ENCODE measurements at regions not wholly inside any gene's neighbourhood (a gene's known extent, or its start where the extent isn't known, plus 50 kb on each side); places are given as distances from the start of the nearest gene placed in this dataset.

- FAIRE-seq (no peak), DNase-seq (ENCODE audit: low read depth, low spot score) (no peak), ATAC-seq (no peak)
- POLR2A ChIA-PET = interaction anchor here (0.6 kb wide), 1 partner anchor 724 kb away, joined by 3 read pairs; no protein-coding TSS in a partner anchor
- Histone ChIP-seq H3K4me2 (ENCODE audit: control insufficient read depth, insufficient read depth) (no peak overlapping the region), H3K79me2 (ENCODE audit: control insufficient read depth, insufficient read depth, low read length) (no peaks in the 10 kb centered on the region), H3K27me3 (replicated peaks in 1 of 2; ENCODE audit: control insufficient read depth in 2 of 2, insufficient read depth in 2 of 2, low read length in 1 of 2) (no peaks in the 10 kb centered on the region), H3K9ac (ENCODE audit: control insufficient read depth, insufficient read depth, low read length) (no peak overlapping the region), H3K4me1 (ENCODE audit: control insufficient read depth, insufficient read depth, low read length) (no peaks in the 10 kb centered on the region), H3K36me3 (ENCODE audit: control insufficient read depth in 2 of 2, insufficient read depth in 2 of 2, low read length in 1 of 2) (no peaks in the 10 kb centered on the region), H3K4me3 (no peak overlapping the region), H3K27ac (ENCODE audit: control insufficient read depth, insufficient read depth) (no peak overlapping the region), H4K20me1 (ENCODE audit: control insufficient read depth, insufficient read depth) (no peaks in the 10 kb centered on the region), H3K9me3 (replicated peaks; ENCODE audit: control insufficient read depth, insufficient read depth, low read length) (no peaks in the 10 kb centered on the region), H2AFZ (ENCODE audit: control insufficient read depth, low read depth, low read length) (no peak overlapping the region)
- RAD21 ChIA-PET (ENCODE audit: unreplicated experiment) = no interaction called here
- CTCF ChIA-PET = no interaction called here
- no TSS peak for BruUV-seq (replicated peaks)
- intact Hi-C loops (cut with micrococcal nuclease; ENCODE audit: unreplicated experiment) (no loop called here), in situ Hi-C loops (cut with MboI) (no loop called here)
- 36% methylated on average over 12 of the region's 12 CpGs for WGBS (ENCODE audit: insufficient coverage, insufficient replicate concordance, low lambda C conversion rate, missing lambda C conversion rate)
- SMC1A ChIA-PET (ENCODE audit: uncharacterized antibody, unreplicated experiment) = no interaction called here
- TF ChIP-seq RELB (IDR thresholded peaks at IDR 0.05; ENCODE audit: low read depth) = no peak
- no peak for TF ChIP-seq EP300 (IDR thresholded peaks at IDR 0.05; ENCODE audit: borderline replicate concordance in 1 of 2, control insufficient read depth in 1 of 2, low read depth in 2 of 2, low read length in 2 of 2)
- TF ChIP-seq CBX3 (IDR thresholded peaks at IDR 0.05; ENCODE audit: borderline replicate concordance, low read depth) = no peak
- no peak for TF ChIP-seq FOXK2 (IDR thresholded peaks at IDR 0.05)
- no peak for TF ChIP-seq TCF7 (IDR thresholded peaks at IDR 0.05; ENCODE audit: borderline replicate concordance)
- no peak for TF ChIP-seq POLR2A (IDR thresholded peaks at IDR 0.05; ENCODE audit: low read depth, low read length)
- no peak for TF ChIP-seq ZBED1 (IDR thresholded peaks at IDR 0.05; ENCODE audit: borderline replicate concordance)
Observed at GRCh38 chr15:100775581-100776185, 103.9 kb upstream of the ALDH1A3 start.

- Histone ChIP-seq H3K79me2 (ENCODE audit: control insufficient read depth, insufficient read depth, low read length) (no peaks in the 10 kb centered on the region), H4K20me1 (ENCODE audit: control insufficient read depth, insufficient read depth) (no peaks in the 10 kb centered on the region), H3K27ac (ENCODE audit: control insufficient read depth, insufficient read depth) (no peak overlapping the region), H3K27me3 (replicated peaks in 1 of 2; ENCODE audit: control insufficient read depth in 2 of 2, insufficient read depth in 2 of 2, low read length in 1 of 2) (no peaks in the 10 kb centered on the region; a peak in 1 of 4 replicates), H3K4me2 (ENCODE audit: control insufficient read depth, insufficient read depth) (no peak overlapping the region), H3K9ac (ENCODE audit: control insufficient read depth, insufficient read depth, low read length) (no peak overlapping the region), H3K9me3 (replicated peaks; ENCODE audit: control insufficient read depth, insufficient read depth, low read length) (no peaks in the 10 kb centered on the region), H2AFZ (ENCODE audit: control insufficient read depth, low read depth, low read length) (no peak overlapping the region), H3K4me1 (ENCODE audit: control insufficient read depth, insufficient read depth, low read length) (no peaks in the 10 kb centered on the region), H3K36me3 (ENCODE audit: control insufficient read depth in 2 of 2, insufficient read depth in 2 of 2, low read length in 1 of 2) (no peaks in the 10 kb centered on the region), H3K4me3 (no peak overlapping the region)
- SMC1A ChIA-PET (ENCODE audit: uncharacterized antibody, unreplicated experiment) = no interaction called here
- POLR2A ChIA-PET = no interaction called here
- TF ChIP-seq TCF7 (IDR thresholded peaks at IDR 0.05; ENCODE audit: borderline replicate concordance) = no peak
- no peak for TF ChIP-seq NRF1 (conservative IDR thresholded peaks at IDR 0.05; ENCODE audit: low read depth, low read length)
- ATAC-seq (no peak), FAIRE-seq (no peak), DNase-seq (ENCODE audit: low read depth, low spot score) (no peak)
- BruUV-seq (replicated peaks) = no TSS peak
- CTCF ChIA-PET = no interaction called here
- RAD21 ChIA-PET (ENCODE audit: unreplicated experiment) = no interaction called here
- intact Hi-C loops (cut with micrococcal nuclease; ENCODE audit: unreplicated experiment) (no loop called here), in situ Hi-C loops (cut with MboI) (no loop called here)
- whole genome bisulfite sequencing (ENCODE audit: insufficient coverage, insufficient replicate concordance, low lambda C conversion rate, missing lambda C conversion rate) = 0% methylated on average over 2 of the region's 2 CpGs
Observed at GRCh38 chr15:100777821-100778220, 101.8 kb upstream of the ALDH1A3 start.

Measured in GM12878 (cell line).